Gastrocnemius medialis (tissue), 4 donors: ENCODE measurements at regions not wholly inside any gene's neighbourhood (a gene's known extent, or its start where the extent isn't known, plus 50 kb on each side); places are given as distances from the start of the nearest gene placed in this dataset.

Experiments
- ATAC-seq, 2 donors: fragments of 150-250 bp; one replicate each; pipeline ENCODE4 v1.9.1; 2016
- DNase-seq, 2 donors: peaks; one replicate each; pipeline ENCODE4 v3.0.0-alpha.2; 2019
- H3K27ac ChIP-seq, 4 donors: fragments of 200-600 bp; sonication (generic); 1 replicate in 1 of 4; 2 replicates in 3 of 4; pipeline ENCODE4 v1.5.1; 2016 to 2018; ENCODE audit warnings: mild to moderate bottlenecking in 2 of 4, moderate library complexity in 1 of 4
- H3K27me3 ChIP-seq, 3 donors: fragments of 200-600 bp; sonication (generic) in 2 of 3; 1 replicate in 1 of 3; 2 replicates in 2 of 3; pipeline versions ENCODE4 v1.5.1 to v1.6.0; 2016 to 2019; ENCODE audit warnings: mild to moderate bottlenecking in 1 of 3, moderate library complexity in 1 of 3
- H3K36me3 ChIP-seq, 2 donors: fragments of 200-600 bp; sonication (generic) in 1 of 2; one replicate each; pipeline ENCODE4 v1.5.1; 2017 to 2018
- H3K4me1 ChIP-seq, 2 donors: fragments of 200-600 bp; sonication (generic) in 1 of 2; one replicate each; pipeline ENCODE4 v1.5.1; 2016 to 2017; ENCODE audit warnings: mild to moderate bottlenecking in 2 of 2
- H3K4me3 ChIP-seq, 4 donors: fragments of 200-600 bp; sonication (generic) in 3 of 4; 1 replicate in 1 of 4; 2 replicates in 3 of 4; pipeline ENCODE4 v1.5.1; 2016 to 2019; ENCODE audit warnings: mild to moderate bottlenecking in 2 of 4
- H3K9me3 ChIP-seq, 3 donors: fragments of 200-600 bp; sonication (generic) in 2 of 3; 1 replicate in 1 of 3; 2 replicates in 2 of 3; pipeline ENCODE4 v1.5.1; 2016 to 2019
- CTCF ChIP-seq, 5 experiments: fragments of 450-650 bp in 3 of 5; fragments of 200-600 bp in 2 of 5; sonication (generic) in 2 of 5; IDR thresholded peaks in 4 of 5; conservative IDR thresholded peaks in 1 of 5; 1 replicate in 4 of 5; 2 replicates in 1 of 5; pipeline ENCODE4 v1.5.1; 2016 to 2019; ENCODE audit warnings: antibody characterized with exemption in 5 of 5, mild to moderate bottlenecking in 3 of 5, moderate library complexity in 3 of 5
- POLR2A ChIP-seq, 2 donors: fragments of 450-650 bp; IDR thresholded peaks; one replicate each; pipeline ENCODE4 v1.6.1; 2017; ENCODE audit warnings: antibody characterized with exemption in 2 of 2, mild to moderate bottlenecking in 2 of 2, moderate library complexity in 2 of 2
- in situ Hi-C, 4 donors: fragments of 200-750 bp; cut with MboI; loops; one replicate each; pipeline versions ENCODE4 v1.15.0 to v1.8.0; 2017; ENCODE audit warnings: low sequenced_read_pairs in 4 of 4
- intact Hi-C: fragments of 100-400 bp; cut with DNase I; formaldehyde crosslinking; loops from one replicate; pipeline ENCODE4 v1.15.1; 2023; ENCODE audit warnings: low total_unique reads

- ATAC-seq = peak; percentile 24 to 50
- intact Hi-C loops (no loop called here), in situ Hi-C loops (no loop called here)
- no peak for DNase-seq
- Histone ChIP-seq H3K4me3 (no peak overlapping the region), H3K9me3 (no peaks in the 10 kb centered on the region), H3K27me3 (no peaks in the 10 kb centered on the region), H3K27ac (peak overlapping the region in 3 of 4 donors; percentile 26 to 58 (median 42)), H3K4me1 (peaks cover 11 to 15% of the 10 kb centered on the region in 2 donors), H3K36me3 (no peaks in the 10 kb centered on the region)
- TF ChIP-seq CTCF (IDR thresholded peaks at IDR 0.05 in 4 of 5, conservative IDR thresholded peaks at IDR 0.05 in 1 of 5) (no peak), POLR2A (IDR thresholded peaks at IDR 0.05) (no peak)
These were observed 185.7 kb upstream of the EYA4 start for GRCh38 chr6:133055441-133055966.

GRCh38 chr6:133057352-133057751 is 183.8 kb upstream of the EYA4 start:
- TF ChIP-seq POLR2A (IDR thresholded peaks at IDR 0.05) (no peak), CTCF (IDR thresholded peaks at IDR 0.05 in 4 of 5, conservative IDR thresholded peaks at IDR 0.05 in 1 of 5) (no peak)
- no peak for DNase-seq
- no peaks in the 10 kb centered on the region for H3K27me3 ChIP-seq
- peaks cover 16 to 21% of the 10 kb centered on the region in 2 donors for H3K4me1 ChIP-seq
- H3K36me3 ChIP-seq = no peaks in the 10 kb centered on the region
- H3K9me3 ChIP-seq = no peaks in the 10 kb centered on the region
- no peak overlapping the region for H3K27ac ChIP-seq
- intact Hi-C loops (no loop called here), in situ Hi-C loops (no loop called here)
- ATAC-seq = no peak
- no peak overlapping the region for H3K4me3 ChIP-seq

- in situ Hi-C loops (no loop called here), intact Hi-C loops (loop anchor here (2.0 to 10.0 kb wide), 5 partner anchors 21 to 490 kb away; partner anchors contain the start of gene EYA4)
- ATAC-seq (peak; percentile 97 to 99), DNase-seq (peak; percentile 46 to 51)
- H3K4me3 ChIP-seq = peak overlapping the region in 2 of 4 donors; percentile 21 to 30
- TF ChIP-seq POLR2A (IDR thresholded peaks at IDR 0.05) (peak in 1 of 2 donors; percentile 33), CTCF (IDR thresholded peaks at IDR 0.05 in 4 of 5, conservative IDR thresholded peaks at IDR 0.05 in 1 of 5) (no peak)
- H3K27ac ChIP-seq = peak overlapping the region; percentile 59 to 79 (median 74)
- no peaks in the 10 kb centered on the region for H3K27me3 ChIP-seq
- no peaks in the 10 kb centered on the region for H3K9me3 ChIP-seq
- H3K4me1 ChIP-seq = peaks cover 14 to 17% of the 10 kb centered on the region in 2 donors
- H3K36me3 ChIP-seq = no peaks in the 10 kb centered on the region
These were observed 179.1 kb upstream of the EYA4 start for GRCh38 chr6:133062077-133062476.

- H3K36me3 ChIP-seq = no peaks in the 10 kb centered on the region
- H3K27ac ChIP-seq = peak overlapping the region; percentile 59 to 77 (median 74)
- intact Hi-C loops = loop anchor here (2.0 to 10.0 kb wide), 5 partner anchors 20 to 490 kb away; partner anchors contain the start of gene EYA4
- in situ Hi-C loops = no loop called here
- H3K4me1 ChIP-seq = peaks cover 14 to 17% of the 10 kb centered on the region in 2 donors
- no peak for DNase-seq
- ATAC-seq = peak; percentile 28 to 75
- TF ChIP-seq CTCF (IDR thresholded peaks at IDR 0.05 in 4 of 5, conservative IDR thresholded peaks at IDR 0.05 in 1 of 5) (no peak), POLR2A (IDR thresholded peaks at IDR 0.05) (no peak)
- H3K4me3 ChIP-seq = peak overlapping the region in 1 of 4 donors; percentile 30
- no peaks in the 10 kb centered on the region for H3K9me3 ChIP-seq
- no peaks in the 10 kb centered on the region for H3K27me3 ChIP-seq
These were observed 178.4 kb upstream of the EYA4 start for GRCh38 chr6:133062696-133063306.
